GM12875 (cell line): ENCODE measurements at regions not wholly inside any gene's neighbourhood (a gene's known extent, or its start where the extent isn't known, plus 50 kb on each side); places are given as distances from the start of the nearest gene placed in this dataset.
A peak's percentile ranks its signal among the peaks of the same experiment; 100 is the strongest.

Experiments
- H3K4me3 ChIP-seq: one replicate; pipeline ENCODE4 v1.5.1; 2011; ENCODE audit warnings: low read depth, low read length, control low read depth
- CTCF ChIP-seq: IDR thresholded peaks from 2 replicates; pipeline ENCODE4 v1.5.1; 2011; ENCODE audit warnings: low read depth, mild to moderate bottlenecking, control low read depth, inconsistent platforms, low read length, moderate library complexity, borderline replicate concordance; ENCODE audit not compliant: insufficient read depth

GRCh38 chr9:23088932-23089364, 642.3 kb downstream of the DMRTA1 start:
- no peak overlapping the region for H3K4me3 ChIP-seq
- no peak for TF ChIP-seq CTCF

- TF ChIP-seq CTCF = no peak
- H3K4me3 ChIP-seq = no peak overlapping the region
Observed at GRCh38 chr9:23117616-23118015, 671.0 kb downstream of the DMRTA1 start.

GRCh38 chr9:23120630-23121029, 674.0 kb downstream of the DMRTA1 start:
- TF ChIP-seq CTCF = no peak
- no peak overlapping the region for H3K4me3 ChIP-seq

GRCh38 chr9:23123048-23123632, 676.5 kb downstream of the DMRTA1 start:
- no peak overlapping the region for H3K4me3 ChIP-seq
- peak; percentile 57; the same call in 1 of the 2 replicates for TF ChIP-seq CTCF

GRCh38 chr9:23145467-23145866, 680.6 kb downstream of the ELAVL2 start:
- no peak for TF ChIP-seq CTCF
- H3K4me3 ChIP-seq = no peak overlapping the region

- no peak overlapping the region for H3K4me3 ChIP-seq
- no peak for TF ChIP-seq CTCF
Observed at GRCh38 chr9:23153058-23153457, 673.0 kb downstream of the ELAVL2 start.

- no peak overlapping the region for H3K4me3 ChIP-seq
- TF ChIP-seq CTCF = no peak
Observed at GRCh38 chr9:23160491-23160890, 665.5 kb downstream of the ELAVL2 start.
